Stimulated activated CD8-positive, alpha-beta memory T cell treated with anti-CD3 and anti-CD28 coated beads, Interleukin-12 subunit alpha, Interleukin-12 subunit beta, amount 100 ng/mL, for 1 hour (primary cell): ENCODE measurements at regions not wholly inside any gene's neighbourhood (a gene's known extent, or its start where the extent isn't known, plus 50 kb on each side); places are given as distances from the start of the nearest gene placed in this dataset.

Source experiments
- DNase-seq: peaks from one replicate; pipeline ENCODE4 v3.0.0-alpha.2; 2020; ENCODE audit warnings: low read depth

GRCh38 chr3:150022381-150023238 lies 51.9 kb upstream of the PFN2 start:
- DNase-seq, result no peak

- DNase-seq, result no peak
These were observed 49.8 kb upstream of the PFN2 start for GRCh38 chr3:150020527-150020926.
